MM.1S (cell line): ENCODE measurements at regions not wholly inside any gene's neighbourhood (a gene's known extent, or its start where the extent isn't known, plus 50 kb on each side); places are given as distances from the start of the nearest gene placed in this dataset.

Experiments used
- DNase-seq: peaks from one replicate; pipeline ENCODE4 v3.0.0-alpha.2; 2015
- H2AFZ ChIP-seq: fragments of 300-600 bp; sonication (generic); 2 replicates; pipeline ENCODE4 v1.6.0; 2016; ENCODE audit warnings: antibody characterized with exemption, low read length
- H3F3A ChIP-seq: fragments of 300-600 bp; sonication (generic); 2 replicates; pipeline ENCODE4 v1.6.1; 2016; ENCODE audit warnings: mild to moderate bottlenecking, antibody characterized with exemption, low read length, moderate library complexity, mixed read lengths; ENCODE audit not compliant: insufficient read depth
- H3K27ac ChIP-seq: fragments of 300-600 bp; sonication (generic); 2 replicates; pipeline ENCODE4 v1.5.1; 2016; ENCODE audit warnings: mild to moderate bottlenecking, low read length
- H3K27me3 ChIP-seq: fragments of 300-600 bp; sonication (generic); replicated peaks from 2 replicates; pipeline ENCODE4 v1.6.0; 2016; ENCODE audit warnings: low read length; ENCODE audit not compliant: insufficient read depth
- H3K36me3 ChIP-seq: fragments of 300-600 bp; sonication (generic); replicated peaks from 2 replicates; pipeline ENCODE4 v1.6.1; 2016; ENCODE audit warnings: mild to moderate bottlenecking, low read length, mixed read lengths; ENCODE audit not compliant: insufficient read depth
- H3K4me1 ChIP-seq: fragments of 300-600 bp; sonication (generic); 2 replicates; pipeline ENCODE4 v1.6.1; 2016; ENCODE audit warnings: low read length, mixed read lengths
- H3K4me2 ChIP-seq: fragments of 300-600 bp; sonication (generic); 2 replicates; pipeline ENCODE4 v1.6.0; 2016; ENCODE audit warnings: low read depth, low read length
- H3K4me3 ChIP-seq: fragments of 300-600 bp; sonication (generic); 2 replicates; pipeline ENCODE4 v1.5.1; 2016; ENCODE audit warnings: low read length, mixed read lengths
- H3K79me2 ChIP-seq: fragments of 300-600 bp; sonication (generic); 2 replicates; pipeline ENCODE4 v1.6.1; 2016; ENCODE audit warnings: mixed run types, low read length, mixed read lengths
- H3K9ac ChIP-seq: fragments of 300-600 bp; sonication (generic); 2 replicates; pipeline ENCODE4 v1.6.1; 2016; ENCODE audit warnings: low read length, mixed read lengths
- H3K9me2 ChIP-seq: fragments of 300-600 bp; sonication (generic); replicated peaks from 2 replicates; pipeline ENCODE4 v1.6.1; 2016; ENCODE audit warnings: mild to moderate bottlenecking, low read length, mixed read lengths; ENCODE audit not compliant: insufficient read depth
- H3K9me3 ChIP-seq: fragments of 300-600 bp; sonication (generic); replicated peaks from 2 replicates; pipeline ENCODE4 v1.6.1; 2016; ENCODE audit warnings: mild to moderate bottlenecking, low read length, mixed read lengths; ENCODE audit not compliant: insufficient read depth
- H4K20me1 ChIP-seq: fragments of 300-600 bp; sonication (generic); 2 replicates; pipeline ENCODE4 v1.6.1; 2016; ENCODE audit warnings: mild to moderate bottlenecking, low read length, moderate library complexity, mixed read lengths; ENCODE audit not compliant: insufficient read depth
- CTCF ChIP-seq: fragments of 300-600 bp; sonication (generic); IDR thresholded peaks from 2 replicates; pipeline ENCODE4 v1.5.1; 2016; ENCODE audit warnings: antibody characterized with exemption, low read length, mixed read lengths
- EZH2 ChIP-seq: fragments of 300-600 bp; sonication (generic); optimal IDR thresholded peaks from 2 replicates; pipeline ENCODE3; 2017; ENCODE audit warnings: low read depth, mild to moderate bottlenecking, antibody characterized with exemption, low read length, mixed read lengths
- EZH2phosphoT487 ChIP-seq: fragments of 300-600 bp; sonication (generic); IDR thresholded peaks from 2 replicates; pipeline ENCODE4 v1.6.1; 2018; ENCODE audit warnings: antibody characterized with exemption, low read length

- Histone ChIP-seq H3K9me2 (no peaks in the 10 kb centered on the region), H3K36me3 (no peaks in the 10 kb centered on the region), H3K27ac (peak overlapping the region; percentile 96), H3K9ac (peak overlapping the region; percentile 42), H3K4me2 (peak overlapping the region; percentile 61), H3K4me3 (peak overlapping the region; percentile 12; the same call in 1 of the 2 replicates), H3F3A (peaks cover 27% of the 10 kb centered on the region), H3K79me2 (no peaks in the 10 kb centered on the region), H3K27me3 (no peaks in the 10 kb centered on the region), H4K20me1 (no peaks in the 10 kb centered on the region), H2AFZ (no peak overlapping the region), H3K4me1 (peaks cover 38% of the 10 kb centered on the region), H3K9me3 (no peaks in the 10 kb centered on the region)
- peak; percentile 21 for DNase-seq
- TF ChIP-seq EZH2phosphoT487 (no peak), EZH2 (no peak), CTCF (no peak)
Measured at GRCh38 chr14:57061009-57061711, 207.5 kb downstream of the EXOC5 start.

GRCh38 chr14:57060276-57060955 lies 208.3 kb downstream of the EXOC5 start:
- H3K27ac ChIP-seq = peak overlapping the region; percentile 96
- H3K36me3 ChIP-seq = no peaks in the 10 kb centered on the region
- peak; percentile 83 for DNase-seq
- H3K9ac ChIP-seq = peak overlapping the region; percentile 42
- H3K4me2 ChIP-seq = peak overlapping the region; percentile 61
- peak overlapping the region; percentile 38; the same call in 1 of the 2 replicates for H2AFZ ChIP-seq
- peak overlapping the region; percentile 12; the same call in 1 of the 2 replicates for H3K4me3 ChIP-seq
- H3K27me3 ChIP-seq = no peaks in the 10 kb centered on the region
- no peaks in the 10 kb centered on the region for H4K20me1 ChIP-seq
- peaks cover 38% of the 10 kb centered on the region for H3K4me1 ChIP-seq
- no peaks in the 10 kb centered on the region for H3K9me3 ChIP-seq
- no peaks in the 10 kb centered on the region for H3K9me2 ChIP-seq
- H3F3A ChIP-seq = peaks cover 27% of the 10 kb centered on the region
- TF ChIP-seq CTCF (no peak), EZH2phosphoT487 (no peak), EZH2 (no peak)
- H3K79me2 ChIP-seq = no peaks in the 10 kb centered on the region

- Histone ChIP-seq H2AFZ (no peak overlapping the region), H3K9ac (no peak overlapping the region), H3K4me1 (peaks cover 38% of the 10 kb centered on the region), H3F3A (peaks cover 27% of the 10 kb centered on the region), H3K9me2 (no peaks in the 10 kb centered on the region), H3K27me3 (no peaks in the 10 kb centered on the region), H3K27ac (no peak overlapping the region), H3K36me3 (no peaks in the 10 kb centered on the region), H3K9me3 (no peaks in the 10 kb centered on the region), H3K79me2 (no peaks in the 10 kb centered on the region), H3K4me3 (no peak overlapping the region), H4K20me1 (no peaks in the 10 kb centered on the region), H3K4me2 (no peak overlapping the region)
- TF ChIP-seq EZH2 = no peak
- no peak for TF ChIP-seq EZH2phosphoT487
- TF ChIP-seq CTCF = no peak
- no peak for DNase-seq
Measured at GRCh38 chr14:57058319-57058718, 210.4 kb downstream of the EXOC5 start.
